PC-3 (cell line): ENCODE measurements at regions not wholly inside any gene's neighbourhood (a gene's known extent, or its start where the extent isn't known, plus 50 kb on each side); places are given as distances from the start of the nearest gene placed in this dataset.

Experiments used
- ATAC-seq: fragments of 200-7000 bp; cut with Tn5 transposase; 2 replicates; pipeline ENCODE4 v1.9.1; 2020; ENCODE audit warnings: mild to moderate bottlenecking, moderate library complexity
- BruUV-seq: library from RNA; stranded (reverse); fragments of 400-500 nt; replicated peaks from 2 replicates; lab custom pipeline; 2021; lab: Mats Ljungman, UMichigan
- CTCF ChIA-PET: fragments of 300-600 bp; sonication (Branson Sonifier 250); formaldehyde crosslinking; loops from one replicate; lab custom pipeline; 2022; ENCODE audit warnings: antibody characterized with exemption; lab: Charles Lee
- POLR2A ChIA-PET: fragments of 300-600 bp; sonication (Branson Sonifier 250); formaldehyde crosslinking; loops from one replicate; lab custom pipeline; 2022; ENCODE audit warnings: antibody characterized with exemption; ENCODE audit not compliant: unreplicated experiment; lab: Charles Lee
- DNase-seq: peaks from one replicate; pipeline ENCODE4 v3.0.0-alpha.2; 2015
- H2AFZ ChIP-seq: fragments of 300-600 bp; sonication (generic); 2 replicates; pipeline ENCODE4 v1.6.0; 2016; ENCODE audit warnings: antibody characterized with exemption, low read length
- H3F3A ChIP-seq: fragments of 300-600 bp; sonication (generic); one replicate; pipeline ENCODE4 v1.6.0; 2017; ENCODE audit warnings: antibody characterized with exemption, low read length, control low read depth, mild to moderate bottlenecking; ENCODE audit not compliant: unreplicated experiment
- H3K27ac ChIP-seq: fragments of 300-600 bp; sonication (generic); 2 replicates; pipeline ENCODE4 v1.5.1; 2016; ENCODE audit warnings: mild to moderate bottlenecking, low read length
- H3K27me3 ChIP-seq: fragments of 300-600 bp; sonication (generic); 2 replicates; pipeline ENCODE4 v1.6.1; 2016; ENCODE audit warnings: low read length, mixed read lengths
- H3K36me3 ChIP-seq: fragments of 300-600 bp; sonication (generic); 2 replicates; pipeline ENCODE4 v1.6.1; 2016; ENCODE audit warnings: low read depth, mixed run types, low read length, mixed read lengths
- H3K4me1 ChIP-seq: fragments of 300-600 bp; sonication (generic); 2 replicates; pipeline ENCODE4 v1.5.1; 2016; ENCODE audit warnings: low read length; ENCODE audit not compliant: insufficient read depth
- H3K4me2 ChIP-seq: fragments of 300-600 bp; sonication (generic); 2 replicates; pipeline ENCODE4 v1.6.0; 2016; ENCODE audit warnings: low read length
- H3K4me3 ChIP-seq: fragments of 300-600 bp; sonication (generic); 2 replicates; pipeline ENCODE4 v1.5.1; 2016; ENCODE audit warnings: mild to moderate bottlenecking, low read length, mixed read lengths
- H3K79me2 ChIP-seq: fragments of 300-600 bp; sonication (generic); 2 replicates; pipeline ENCODE4 v1.6.1; 2017; ENCODE audit warnings: low read length, mixed read lengths
- H3K9ac ChIP-seq: fragments of 300-600 bp; sonication (generic); 2 replicates; pipeline ENCODE4 v1.6.0; 2016; ENCODE audit warnings: mild to moderate bottlenecking, low read length
- H3K9me2 ChIP-seq: fragments of 300-600 bp; sonication (generic); replicated peaks from 2 replicates; pipeline ENCODE4 v1.6.1; 2016; ENCODE audit warnings: mixed run types, low read length, mixed read lengths
- H3K9me3 ChIP-seq: fragments of 300-600 bp; sonication (generic); 2 replicates; pipeline ENCODE4 v1.6.1; 2016; ENCODE audit warnings: low read length, mixed read lengths
- H4K20me1 ChIP-seq: fragments of 300-600 bp; sonication (generic); 2 replicates; pipeline ENCODE4 v1.6.1; 2016; ENCODE audit warnings: low read length, mixed read lengths
- CTCF ChIP-seq: fragments of 300-600 bp; sonication (generic); conservative IDR thresholded peaks from 2 replicates; pipeline ENCODE4 v1.5.1; 2017; ENCODE audit warnings: antibody characterized with exemption, low read depth, mild to moderate bottlenecking, low read length
- EZH2 ChIP-seq: fragments of 300-600 bp; sonication (generic); IDR thresholded peaks from one replicate; pipeline ENCODE4 v1.6.1; 2017; ENCODE audit warnings: antibody characterized with exemption, mild to moderate bottlenecking, low read length; ENCODE audit not compliant: unreplicated experiment
- EZH2phosphoT487 ChIP-seq: fragments of 300-600 bp; sonication (generic); IDR thresholded peaks from 2 replicates; pipeline ENCODE4 v1.6.1; 2018; ENCODE audit warnings: mild to moderate bottlenecking, antibody characterized with exemption, low read length, borderline replicate concordance
- intact Hi-C: fragments of 100-400 bp; cut with micrococcal nuclease; formaldehyde crosslinking; loops from 2 replicates; pipeline ENCODE4 v1.9.0; 2023

DNA sequence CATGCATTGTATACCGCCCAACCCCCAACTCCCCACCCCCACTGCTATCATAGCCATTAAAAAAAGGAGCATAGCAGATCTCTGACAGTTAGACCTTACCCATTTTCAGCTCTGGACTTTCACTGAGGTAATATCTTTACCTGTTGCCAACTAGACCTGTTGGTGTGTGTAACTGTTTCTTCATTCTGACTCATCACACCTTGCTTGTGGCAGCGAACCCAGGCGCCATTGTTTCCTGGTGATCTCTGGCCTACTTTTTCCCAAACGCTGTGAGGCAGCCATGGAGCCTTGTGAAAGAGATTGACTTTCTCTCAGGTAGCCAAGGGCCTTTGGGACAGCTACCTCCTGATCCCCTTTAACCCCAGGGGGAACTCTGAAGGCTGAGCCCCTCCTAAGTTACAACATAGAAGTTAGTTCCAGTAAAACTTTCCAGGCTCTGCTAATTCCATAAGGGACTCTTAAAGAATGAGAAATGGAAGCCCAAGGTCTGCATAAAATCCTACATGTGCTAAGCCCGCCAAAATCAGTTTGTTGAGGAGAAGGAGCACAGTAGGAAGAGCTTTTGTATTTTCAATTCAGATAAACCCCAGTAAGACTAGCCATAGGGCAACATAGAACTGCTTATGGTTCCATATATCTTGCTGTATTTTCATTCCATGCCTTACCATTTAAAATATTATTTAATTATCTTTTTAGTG lies 196.1 kb upstream of the CAMK1G start:
- peak overlapping the region; percentile 35; the same call in 1 of the 2 replicates for H3K9ac ChIP-seq
- peaks cover 15% of the 10 kb centered on the region for H3F3A ChIP-seq
- no peaks in the 10 kb centered on the region for H3K27me3 ChIP-seq
- POLR2A ChIA-PET: no interaction called here
- no peaks in the 10 kb centered on the region for H3K9me2 ChIP-seq
- H3K4me2 ChIP-seq: peak overlapping the region; percentile 55
- H3K9me3 ChIP-seq: no peaks in the 10 kb centered on the region
- H3K79me2 ChIP-seq: no peaks in the 10 kb centered on the region
- DNase-seq (peak; percentile 95), ATAC-seq (peak; percentile 9)
- H3K36me3 ChIP-seq: no peaks in the 10 kb centered on the region
- peaks cover 69% of the 10 kb centered on the region for H3K4me1 ChIP-seq
- intact Hi-C loops: no loop called here
- BruUV-seq: no TSS peak
- H3K4me3 ChIP-seq: no peak overlapping the region
- CTCF ChIA-PET: interaction anchor here (0.6 kb wide), 1 partner anchor 182 kb away, joined by 10 read pairs; no protein-coding TSS in a partner anchor
- peak overlapping the region; percentile 81 for H3K27ac ChIP-seq
- H4K20me1 ChIP-seq: no peaks in the 10 kb centered on the region
- TF ChIP-seq EZH2 (no peak), EZH2phosphoT487 (no peak), CTCF (no peak)
- H2AFZ ChIP-seq: peak overlapping the region; percentile 53

DNA sequence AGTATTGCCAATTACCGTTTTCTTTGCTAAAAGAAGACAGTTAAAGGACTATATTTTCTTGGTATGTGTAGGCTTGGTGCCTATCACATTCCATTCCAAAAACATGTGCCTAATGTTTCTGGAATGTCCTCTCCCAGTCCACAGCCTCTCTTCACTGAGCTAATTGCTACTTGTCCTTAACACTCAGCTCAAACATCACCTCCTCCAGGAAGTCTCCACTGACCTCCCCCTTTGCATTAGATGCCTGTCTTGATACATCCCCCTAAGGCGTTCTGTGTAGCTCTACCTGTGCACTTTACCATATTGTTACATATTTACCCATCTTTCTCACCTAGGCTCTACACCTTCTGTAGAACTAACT lies 195.6 kb upstream of the CAMK1G start:
- peaks cover 64% of the 10 kb centered on the region for H3K4me1 ChIP-seq
- H3K9me2 ChIP-seq: no peaks in the 10 kb centered on the region
- TF ChIP-seq EZH2 (no peak), EZH2phosphoT487 (no peak), CTCF (no peak)
- H4K20me1 ChIP-seq: no peaks in the 10 kb centered on the region
- no peaks in the 10 kb centered on the region for H3K79me2 ChIP-seq
- H3F3A ChIP-seq: peaks cover 14% of the 10 kb centered on the region
- H2AFZ ChIP-seq: no peak overlapping the region
- intact Hi-C loops: no loop called here
- peak overlapping the region; percentile 81 for H3K27ac ChIP-seq
- ChIA-PET CTCF (interaction anchor here (0.6 kb wide), 1 partner anchor 1366 kb away, joined by 3 read pairs; no protein-coding TSS in a partner anchor), POLR2A (no interaction called here)
- no peaks in the 10 kb centered on the region for H3K9me3 ChIP-seq
- H3K9ac ChIP-seq: peak overlapping the region; percentile 35; the same call in 1 of the 2 replicates
- H3K27me3 ChIP-seq: no peaks in the 10 kb centered on the region
- peak overlapping the region; percentile 55 for H3K4me2 ChIP-seq
- DNase-seq (peak; percentile 66), ATAC-seq (peak; percentile 16; the same call in 1 of the 2 replicates)
- no peak overlapping the region for H3K4me3 ChIP-seq
- no TSS peak for BruUV-seq
- no peaks in the 10 kb centered on the region for H3K36me3 ChIP-seq

- ATAC-seq (no peak), DNase-seq (no peak)
- Histone ChIP-seq H3K27me3 (no peaks in the 10 kb centered on the region), H3K9ac (peak overlapping the region; percentile 3; the same call in 1 of the 2 replicates), H2AFZ (no peak overlapping the region), H3K79me2 (no peaks in the 10 kb centered on the region), H3K27ac (peak overlapping the region; percentile 81), H4K20me1 (no peaks in the 10 kb centered on the region), H3K4me3 (no peak overlapping the region), H3K9me3 (no peaks in the 10 kb centered on the region), H3F3A (peaks cover 10% of the 10 kb centered on the region), H3K36me3 (no peaks in the 10 kb centered on the region), H3K4me2 (peak overlapping the region; percentile 55), H3K4me1 (peaks cover 60% of the 10 kb centered on the region), H3K9me2 (no peaks in the 10 kb centered on the region)
- POLR2A ChIA-PET: no interaction called here
- CTCF ChIA-PET: interaction anchor here (0.6 kb wide), 1 partner anchor 1366 kb away, joined by 3 read pairs; no protein-coding TSS in a partner anchor
- intact Hi-C loops: no loop called here
- TF ChIP-seq CTCF: no peak
- TF ChIP-seq EZH2phosphoT487: no peak
- TF ChIP-seq EZH2: no peak
- TSS peak; percentile 26 for BruUV-seq
Measured at GRCh38 chr1:209388358-209388757, 195.2 kb upstream of the CAMK1G start.
